Thyroid gland (tissue), 4 donors: ENCODE measurements at regions not wholly inside any gene's neighbourhood (a gene's known extent, or its start where the extent isn't known, plus 50 kb on each side); places are given as distances from the start of the nearest gene placed in this dataset.
"Not testable (repeated sequence)": the region's sequence is repeated elsewhere in the genome, so short reads cannot be mapped to it uniquely, and the experiment has no call there.

Source experiments
- DNase-seq, 2 donors: peaks; one replicate each; pipeline ENCODE4 v3.0.0-alpha.2; 2019
- H3K27ac ChIP-seq, 3 donors: fragments of 200-600 bp; sonication (generic); 1 replicate in 2 of 3; 2 replicates in 1 of 3; pipeline ENCODE4 v1.5.1; 2016 to 2019; ENCODE audit warnings: mild to moderate bottlenecking in 1 of 3, moderate library complexity in 1 of 3
- H3K27me3 ChIP-seq: fragments of 200-600 bp; sonication (generic); one replicate; pipeline ENCODE4 v1.5.1; 2019
- H3K36me3 ChIP-seq, 2 donors: fragments of 200-600 bp; sonication (generic); one replicate each; pipeline ENCODE4 v1.5.1; 2016 to 2019
- H3K4me1 ChIP-seq, 2 donors: fragments of 200-600 bp; sonication (generic); one replicate each; pipeline ENCODE4 v1.5.1; 2017 to 2019
- H3K4me3 ChIP-seq, 3 donors: fragments of 200-600 bp; sonication (generic); replicated peaks in 1 of 3; 1 replicate in 2 of 3; 2 replicates in 1 of 3; pipeline ENCODE4 v1.5.1; 2016; ENCODE audit warnings: mild to moderate bottlenecking in 1 of 3
- H3K9me3 ChIP-seq: fragments of 200-600 bp; sonication (generic); one replicate; pipeline ENCODE4 v1.5.1; 2017
- POLR2A ChIP-seq, 2 donors: fragments of 450-650 bp; IDR thresholded peaks; one replicate each; pipeline ENCODE4 v1.6.1; 2017; ENCODE audit warnings: antibody characterized with exemption in 2 of 2, mild to moderate bottlenecking in 2 of 2, moderate library complexity in 1 of 2
- WGBS, 2 donors: methylation state at CpG; one replicate each; pipeline ENCODE4 v1.1.5; 2017; 5-methylcytosine and 5-hydroxymethylcytosine counted together
- intact Hi-C: fragments of 100-400 bp; cut with DNase I; formaldehyde crosslinking; loops from one replicate; pipeline ENCODE4 v1.15.1; 2023
- TF ChIP-seq, protein P1 (sequence below), 6 experiments: fragments of 200-600 bp in 3 of 6; fragments of 450-650 bp in 3 of 6; sonication (generic) in 3 of 6; IDR thresholded peaks; one replicate each; pipeline ENCODE4 v1.5.1; 2016 to 2019; ENCODE audit warnings: antibody characterized with exemption in 6 of 6, mild to moderate bottlenecking in 2 of 6, inconsistent platforms in 1 of 6, moderate library complexity in 1 of 6

DNA sequence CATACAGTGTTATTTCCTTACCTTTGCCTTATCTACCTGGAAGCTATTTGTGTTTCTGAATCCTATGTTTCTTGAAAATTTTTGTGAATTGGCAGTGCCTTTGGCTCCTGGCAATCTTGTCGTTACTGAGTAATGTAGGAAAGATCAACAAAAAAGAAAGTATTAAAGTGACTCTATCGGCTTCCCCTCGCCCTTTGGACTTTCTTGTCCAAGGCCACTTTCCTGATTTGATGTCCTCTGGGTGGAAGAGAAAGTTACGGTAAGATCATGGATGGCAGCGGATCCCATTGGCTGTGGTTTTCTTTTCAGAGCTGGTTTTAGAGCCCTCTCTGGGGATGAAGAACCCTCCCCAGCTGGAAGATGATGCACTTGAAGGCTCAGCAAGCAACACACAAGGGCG lies 324.9 kb upstream of the COX7C start:
- intact Hi-C loops, result not testable (repeated sequence)

GRCh38 chr5:86302643-86303042 lies 315.1 kb upstream of the COX7C start:
- H3K36me3 ChIP-seq, intact Hi-C loops, H3K27ac ChIP-seq, H3K4me1 ChIP-seq, H3K9me3 ChIP-seq, H3K4me3 ChIP-seq, H3K27me3 ChIP-seq, DNase-seq: not testable (repeated sequence)
- 81 to 83% methylated on average over 1 of the region's 1 CpG for WGBS, 2 donors

More for the DNA sequence above, 324.9 kb upstream of the COX7C start:
- not testable (repeated sequence) for H3K27me3 ChIP-seq, H3K9me3 ChIP-seq, H3K4me1 ChIP-seq, H3K4me3 ChIP-seq, DNase-seq, H3K36me3 ChIP-seq, H3K27ac ChIP-seq
- 86 to 96% methylated on average over 6 of the region's 6 CpGs for WGBS, 2 donors

- DNase-seq, intact Hi-C loops, H3K36me3 ChIP-seq, H3K27ac ChIP-seq, H3K4me3 ChIP-seq, H3K9me3 ChIP-seq, H3K27me3 ChIP-seq, H3K4me1 ChIP-seq: not testable (repeated sequence)
- WGBS, 2 donors, result 2 to 4% methylated on average over 2 of the region's 2 CpGs
- TF ChIP-seq, protein P1, sequence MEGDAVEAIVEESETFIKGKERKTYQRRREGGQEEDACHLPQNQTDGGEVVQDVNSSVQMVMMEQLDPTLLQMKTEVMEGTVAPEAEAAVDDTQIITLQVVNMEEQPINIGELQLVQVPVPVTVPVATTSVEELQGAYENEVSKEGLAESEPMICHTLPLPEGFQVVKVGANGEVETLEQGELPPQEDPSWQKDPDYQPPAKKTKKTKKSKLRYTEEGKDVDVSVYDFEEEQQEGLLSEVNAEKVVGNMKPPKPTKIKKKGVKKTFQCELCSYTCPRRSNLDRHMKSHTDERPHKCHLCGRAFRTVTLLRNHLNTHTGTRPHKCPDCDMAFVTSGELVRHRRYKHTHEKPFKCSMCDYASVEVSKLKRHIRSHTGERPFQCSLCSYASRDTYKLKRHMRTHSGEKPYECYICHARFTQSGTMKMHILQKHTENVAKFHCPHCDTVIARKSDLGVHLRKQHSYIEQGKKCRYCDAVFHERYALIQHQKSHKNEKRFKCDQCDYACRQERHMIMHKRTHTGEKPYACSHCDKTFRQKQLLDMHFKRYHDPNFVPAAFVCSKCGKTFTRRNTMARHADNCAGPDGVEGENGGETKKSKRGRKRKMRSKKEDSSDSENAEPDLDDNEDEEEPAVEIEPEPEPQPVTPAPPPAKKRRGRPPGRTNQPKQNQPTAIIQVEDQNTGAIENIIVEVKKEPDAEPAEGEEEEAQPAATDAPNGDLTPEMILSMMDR (IDR thresholded peaks at IDR 0.05), result peak in 1 of 6 experiments; percentile 34
Measured at GRCh38 chr5:86305050-86305449, 312.7 kb upstream of the COX7C start.

DNA sequence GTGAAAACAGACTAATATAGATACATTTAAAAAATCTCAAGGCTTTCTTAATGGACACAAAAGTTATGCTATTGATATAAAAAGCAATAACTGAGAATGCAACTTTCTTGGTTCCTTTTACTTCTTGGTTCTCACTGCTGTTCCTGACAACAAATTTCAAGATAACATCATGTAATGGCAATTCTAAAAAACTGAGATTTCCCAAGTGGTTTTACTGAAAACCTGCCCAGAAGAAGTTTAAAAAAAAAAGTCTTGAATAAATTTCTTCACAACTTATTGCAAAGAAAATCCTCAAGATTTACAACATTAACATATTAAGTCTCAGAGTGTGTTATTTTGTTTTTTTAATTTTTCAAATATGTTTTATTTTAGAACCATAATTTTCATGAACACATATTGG lies 302.8 kb upstream of the COX7C start:
- H3K4me3 ChIP-seq, result no peak overlapping the region
- H3K27me3 ChIP-seq, result no peaks in the 10 kb centered on the region
- H3K4me1 ChIP-seq, result no peaks in the 10 kb centered on the region
- H3K36me3 ChIP-seq, result no peaks in the 10 kb centered on the region
- no peaks in the 10 kb centered on the region for H3K9me3 ChIP-seq
- DNase-seq, result no peak
- TF ChIP-seq, protein P1 (IDR thresholded peaks at IDR 0.05), result no peak
- TF ChIP-seq POLR2A (IDR thresholded peaks at IDR 0.05), result no peak
- H3K27ac ChIP-seq, result no peak overlapping the region
- intact Hi-C loops, result no loop called here

- no peak for TF ChIP-seq POLR2A (IDR thresholded peaks at IDR 0.05)
- TF ChIP-seq, protein P1 (IDR thresholded peaks at IDR 0.05), result no peak
Measured at GRCh38 chr5:86320266-86320665, 297.5 kb upstream of the COX7C start.

DNA sequence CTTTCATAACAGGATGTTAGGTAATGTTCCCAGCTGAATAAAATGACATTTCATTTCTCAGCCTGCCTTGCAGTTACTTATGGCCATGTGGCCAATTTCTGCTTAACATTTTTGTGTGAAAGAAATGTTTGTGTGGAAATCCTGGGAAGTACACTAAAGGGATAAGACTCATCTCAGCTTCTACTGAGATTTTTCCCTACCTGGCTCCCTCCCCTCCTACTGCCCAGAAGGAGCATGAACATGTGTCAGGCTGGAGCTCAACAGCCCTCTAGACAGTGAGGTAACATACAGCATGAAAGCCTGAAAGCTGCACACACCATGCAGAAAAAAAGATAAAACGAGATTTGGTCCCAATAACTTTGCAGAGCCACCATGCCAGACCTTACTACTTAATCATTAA lies 288.4 kb upstream of the COX7C start:
- H3K27me3 ChIP-seq, result no peaks in the 10 kb centered on the region
- H3K4me1 ChIP-seq, result no peaks in the 10 kb centered on the region
- 68 to 77% methylated on average over 1 of the region's 1 CpG for WGBS, 2 donors
- DNase-seq, result no peak
- H3K4me3 ChIP-seq, result no peak overlapping the region
- no peak overlapping the region for H3K27ac ChIP-seq
- TF ChIP-seq, protein P1 (IDR thresholded peaks at IDR 0.05), result no peak
- TF ChIP-seq POLR2A (IDR thresholded peaks at IDR 0.05), result no peak
- no peaks in the 10 kb centered on the region for H3K9me3 ChIP-seq
- H3K36me3 ChIP-seq, result no peaks in the 10 kb centered on the region
- intact Hi-C loops, result no loop called here

More at GRCh38 chr5:86320266-86320665, 297.5 kb upstream of the COX7C start:
- no peak overlapping the region for H3K27ac ChIP-seq
- H3K9me3 ChIP-seq, result no peaks in the 10 kb centered on the region
- H3K4me3 ChIP-seq, result no peak overlapping the region
- intact Hi-C loops, result no loop called here
- no peaks in the 10 kb centered on the region for H3K27me3 ChIP-seq
- no peaks in the 10 kb centered on the region for H3K4me1 ChIP-seq
- H3K36me3 ChIP-seq, result no peaks in the 10 kb centered on the region
- DNase-seq, result no peak
